H9 (cell line): ENCODE measurements at regions not wholly inside any gene's neighbourhood (a gene's known extent, or its start where the extent isn't known, plus 50 kb on each side); places are given as distances from the start of the nearest gene placed in this dataset.

Experiments
- DNase-seq: peaks from one replicate; pipeline ENCODE4 v3.0.0-alpha.2; 2017
- H2AFZ ChIP-seq: one replicate; pipeline ENCODE4 v1.6.1; 2013; ENCODE audit warnings: mild to moderate bottlenecking, low read length, control low read depth, moderate library complexity
- H2AK5ac ChIP-seq: 2 replicates; pipeline ENCODE4 v1.6.1; 2013; ENCODE audit warnings: low read length, control low read depth, mixed read lengths; ENCODE audit not compliant: insufficient read length
- H2BK120ac ChIP-seq: one replicate; pipeline ENCODE4 v1.6.1; 2013; ENCODE audit warnings: low read depth, mild to moderate bottlenecking, low read length, control low read depth, inconsistent platforms; ENCODE audit not compliant: poor library complexity, severe bottlenecking
- H2BK12ac ChIP-seq: 2 replicates; pipeline ENCODE4 v1.6.1; 2013; ENCODE audit warnings: low read length, control low read depth, mixed read lengths, low read depth; ENCODE audit not compliant: insufficient read length
- H2BK15ac ChIP-seq: 2 replicates; pipeline ENCODE4 v1.6.1; 2013; ENCODE audit warnings: low read depth, low read length, control low read depth
- H2BK20ac ChIP-seq: one replicate; pipeline ENCODE4 v1.6.1; 2013; ENCODE audit warnings: low read depth, mild to moderate bottlenecking, low read length, control low read depth, inconsistent platforms; ENCODE audit not compliant: poor library complexity, severe bottlenecking
- H2BK5ac ChIP-seq: 2 replicates; pipeline ENCODE4 v1.6.1; 2013; ENCODE audit warnings: low read length, control low read depth, mixed read lengths; ENCODE audit not compliant: insufficient read length
- H3K14ac ChIP-seq: 2 replicates; pipeline ENCODE4 v1.6.1; 2013; ENCODE audit warnings: low read length, control low read depth; ENCODE audit not compliant: insufficient read depth
- H3K18ac ChIP-seq: 2 replicates; pipeline ENCODE4 v1.6.1; 2013; ENCODE audit warnings: low read depth, mild to moderate bottlenecking, mixed read lengths, low read length, control low read depth; ENCODE audit not compliant: insufficient read length
- H3K23ac ChIP-seq: 2 replicates; pipeline ENCODE4 v1.6.1; 2013; ENCODE audit warnings: low read length, control low read depth, mixed read lengths, low read depth; ENCODE audit not compliant: insufficient read length
- H3K23me2 ChIP-seq: 2 replicates; pipeline ENCODE4 v1.6.1; 2013; ENCODE audit warnings: low read depth, mild to moderate bottlenecking, mixed read lengths, low read length, control low read depth; ENCODE audit not compliant: insufficient read length, poor library complexity, severe bottlenecking
- H3K27ac ChIP-seq: 2 replicates; pipeline ENCODE4 v1.5.1; 2013; ENCODE audit warnings: low read length, control low read depth, mixed read lengths, low read depth; ENCODE audit not compliant: insufficient read length
- H3K27me3 ChIP-seq: 2 replicates; pipeline ENCODE4 v1.6.1; 2013; ENCODE audit warnings: low read length, control low read depth, inconsistent platforms; ENCODE audit not compliant: insufficient read depth
- H3K4ac ChIP-seq: 2 replicates; pipeline ENCODE4 v1.6.1; 2013; ENCODE audit warnings: low read depth, mild to moderate bottlenecking, control low read depth, inconsistent platforms, low read length, moderate library complexity
- H3K4me1 ChIP-seq: 2 replicates; pipeline ENCODE4 v1.6.1; 2013; ENCODE audit warnings: low read length, control low read depth, inconsistent platforms; ENCODE audit not compliant: insufficient read depth
- H3K4me2 ChIP-seq: 2 replicates; pipeline ENCODE4 v1.6.1; 2013; ENCODE audit warnings: low read length, control low read depth, mixed read lengths; ENCODE audit not compliant: insufficient read length, insufficient read depth
- H3K56ac ChIP-seq: 2 replicates; pipeline ENCODE4 v1.6.1; 2013; ENCODE audit warnings: low read depth, mild to moderate bottlenecking, mixed read lengths, low read length, control low read depth; ENCODE audit not compliant: insufficient read length
- H3K79me1 ChIP-seq: 2 replicates; pipeline ENCODE4 v1.6.1; 2013; ENCODE audit warnings: low read depth, mild to moderate bottlenecking, moderate library complexity, low read length, control low read depth, inconsistent platforms; ENCODE audit not compliant: insufficient read depth, poor library complexity, severe bottlenecking
- H3K79me2 ChIP-seq: 2 replicates; pipeline ENCODE4 v1.6.1; 2013; ENCODE audit warnings: low read length, control low read depth, inconsistent platforms; ENCODE audit not compliant: insufficient read depth
- H3K9ac ChIP-seq: 2 replicates; pipeline ENCODE4 v1.6.1; 2013; ENCODE audit warnings: low read length, control low read depth, mixed read lengths; ENCODE audit not compliant: insufficient read length; ENCODE audit errors: extremely low read depth
- H3K9me3 ChIP-seq: one replicate; pipeline ENCODE4 v1.6.1; 2013; ENCODE audit warnings: low read depth, low read length, inconsistent platforms; ENCODE audit not compliant: control insufficient read depth
- H3T11ph ChIP-seq: one replicate; pipeline ENCODE4 v1.6.1; 2013; ENCODE audit warnings: mild to moderate bottlenecking, low read length, control low read depth, inconsistent platforms
- H4K20me1 ChIP-seq: one replicate; pipeline ENCODE4 v1.6.1; 2013; ENCODE audit not compliant: control insufficient read depth, insufficient read length, insufficient read depth
- H4K5ac ChIP-seq: 2 replicates; pipeline ENCODE4 v1.6.1; 2013; ENCODE audit warnings: low read depth, mild to moderate bottlenecking, mixed read lengths, low read length, control low read depth; ENCODE audit not compliant: insufficient read length
- H4K8ac ChIP-seq: replicated peaks from 2 replicates; pipeline ENCODE4 v1.6.1; 2013; ENCODE audit warnings: low read length, control low read depth, mixed read lengths, low read depth; ENCODE audit not compliant: insufficient read length
- H4K91ac ChIP-seq: 2 replicates; pipeline ENCODE4 v1.6.1; 2013; ENCODE audit warnings: low read depth, mild to moderate bottlenecking, moderate library complexity, mixed read lengths, low read length, control low read depth; ENCODE audit not compliant: insufficient read length
- H3K27ac Mint-ChIP-seq, 3 experiments: 2 replicates in 2 of 3; 3 replicates in 1 of 3; pipeline ENCODE4 v1.8.0; 2020 to 2021; ENCODE audit warnings: mixed read lengths in 3 of 3, mild to moderate bottlenecking in 1 of 3, moderate library complexity in 1 of 3
- H3K27me3 Mint-ChIP-seq: 2 replicates; pipeline ENCODE4 v1.8.0; 2021; ENCODE audit warnings: low read depth, mild to moderate bottlenecking, moderate library complexity, mixed read lengths
- H3K36me3 Mint-ChIP-seq, 3 experiments: 2 replicates in 2 of 3; 3 replicates in 1 of 3; pipeline ENCODE4 v1.8.0; 2020 to 2021; ENCODE audit warnings: low read depth in 3 of 3, mixed read lengths in 3 of 3; ENCODE audit not compliant: insufficient read depth in 1 of 3
- H3K4me1 Mint-ChIP-seq, 2 experiments: 2 replicates each; pipeline ENCODE4 v1.8.0; 2020; ENCODE audit warnings: mixed read lengths in 2 of 2
- H3K4me3 Mint-ChIP-seq, 2 experiments: 2 replicates in 1 of 2; 3 replicates in 1 of 2; pipeline ENCODE4 v1.8.0; 2020 to 2021; ENCODE audit warnings: mild to moderate bottlenecking in 2 of 2, mixed read lengths in 2 of 2, moderate library complexity in 1 of 2
- H3K9me3 Mint-ChIP-seq, 2 experiments: 2 replicates in 1 of 2; 3 replicates in 1 of 2; pipeline ENCODE4 v1.8.0; 2020; ENCODE audit warnings: mild to moderate bottlenecking in 2 of 2, mixed read lengths in 2 of 2, moderate library complexity in 1 of 2
- WGBS: extraction: QIAGEN DNeasy Blood & Tissue Kit; methylation state at CpG from one replicate; pipeline ENCODE4 v1.1.7; 2013; ENCODE audit warnings: missing lambda C conversion rate, low lambda C conversion rate, mixed read lengths; ENCODE audit not compliant: insufficient read length; ENCODE audit errors: extremely low coverage; 5-methylcytosine and 5-hydroxymethylcytosine counted together
- TF ChIP-seq, protein P1 (sequence below): fragments of 200-600 bp; sonication (generic); conservative IDR thresholded peaks from 3 replicates; pipeline ENCODE4 v1.8.0; 2021; ENCODE audit warnings: antibody characterized with exemption, mild to moderate bottlenecking

GRCh38 chr18:66432636-66433035 lies 171.3 kb downstream of the CDH19 start:
- Histone ChIP-seq H3K18ac (no peak overlapping the region), H4K91ac (no peak overlapping the region), H3K14ac (no peak overlapping the region), H3K9me3 (no peaks in the 10 kb centered on the region), H3T11ph (no peak overlapping the region), H3K4ac (no peak overlapping the region), H3K27me3 (no peaks in the 10 kb centered on the region), H2BK15ac (no peak overlapping the region), H3K4me2 (no peak overlapping the region), H2BK120ac (no peak overlapping the region), H2BK12ac (no peak overlapping the region), H4K8ac (no peak overlapping the region), H2BK20ac (no peak overlapping the region), H3K23me2 (no peaks in the 10 kb centered on the region), H2BK5ac (no peak overlapping the region), H3K23ac (no peak overlapping the region), H3K9ac (no peak overlapping the region), H2AFZ (no peak overlapping the region), H4K20me1 (no peaks in the 10 kb centered on the region), H3K79me1 (no peaks in the 10 kb centered on the region), H3K56ac (no peak overlapping the region), H3K27ac (no peak overlapping the region), H4K5ac (no peak overlapping the region), H3K4me1 (no peaks in the 10 kb centered on the region), H3K79me2 (no peaks in the 10 kb centered on the region), H2AK5ac (no peak overlapping the region)
- no peaks in the 10 kb centered on the region for H3K9me3 Mint-ChIP-seq
- no peaks in the 10 kb centered on the region for H3K36me3 Mint-ChIP-seq
- DNase-seq, result no peak
- H3K4me1 Mint-ChIP-seq, result no peaks in the 10 kb centered on the region
- no CpG with 5 or more reads among the region's 1 CpG for WGBS
- no peak overlapping the region for H3K4me3 Mint-ChIP-seq
- TF ChIP-seq, protein P1, sequence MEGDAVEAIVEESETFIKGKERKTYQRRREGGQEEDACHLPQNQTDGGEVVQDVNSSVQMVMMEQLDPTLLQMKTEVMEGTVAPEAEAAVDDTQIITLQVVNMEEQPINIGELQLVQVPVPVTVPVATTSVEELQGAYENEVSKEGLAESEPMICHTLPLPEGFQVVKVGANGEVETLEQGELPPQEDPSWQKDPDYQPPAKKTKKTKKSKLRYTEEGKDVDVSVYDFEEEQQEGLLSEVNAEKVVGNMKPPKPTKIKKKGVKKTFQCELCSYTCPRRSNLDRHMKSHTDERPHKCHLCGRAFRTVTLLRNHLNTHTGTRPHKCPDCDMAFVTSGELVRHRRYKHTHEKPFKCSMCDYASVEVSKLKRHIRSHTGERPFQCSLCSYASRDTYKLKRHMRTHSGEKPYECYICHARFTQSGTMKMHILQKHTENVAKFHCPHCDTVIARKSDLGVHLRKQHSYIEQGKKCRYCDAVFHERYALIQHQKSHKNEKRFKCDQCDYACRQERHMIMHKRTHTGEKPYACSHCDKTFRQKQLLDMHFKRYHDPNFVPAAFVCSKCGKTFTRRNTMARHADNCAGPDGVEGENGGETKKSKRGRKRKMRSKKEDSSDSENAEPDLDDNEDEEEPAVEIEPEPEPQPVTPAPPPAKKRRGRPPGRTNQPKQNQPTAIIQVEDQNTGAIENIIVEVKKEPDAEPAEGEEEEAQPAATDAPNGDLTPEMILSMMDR, result no peak
- no peak overlapping the region for H3K27ac Mint-ChIP-seq
- H3K27me3 Mint-ChIP-seq, result no peaks in the 10 kb centered on the region
